Fibroblast of the aortic adventitia (primary cell): ENCODE measurements at regions not wholly inside any gene's neighbourhood (a gene's known extent, or its start where the extent isn't known, plus 50 kb on each side); places are given as distances from the start of the nearest gene placed in this dataset.

Source experiments
- DNase-seq: peaks from one replicate; pipeline ENCODE4 v3.0.0-alpha.2; 2010; ENCODE audit warnings: low read depth
- H3K4me3 ChIP-seq: 2 replicates; pipeline ENCODE4 v1.5.1; 2011; ENCODE audit warnings: low read depth, mild to moderate bottlenecking, control low read depth, low read length, moderate library complexity
- TF ChIP-seq, protein P1 (sequence below): IDR thresholded peaks from 2 replicates; pipeline ENCODE4 v1.5.1; 2011; ENCODE audit warnings: mild to moderate bottlenecking, low read length, control low read depth, inconsistent platforms; ENCODE audit not compliant: insufficient read depth

DNA sequence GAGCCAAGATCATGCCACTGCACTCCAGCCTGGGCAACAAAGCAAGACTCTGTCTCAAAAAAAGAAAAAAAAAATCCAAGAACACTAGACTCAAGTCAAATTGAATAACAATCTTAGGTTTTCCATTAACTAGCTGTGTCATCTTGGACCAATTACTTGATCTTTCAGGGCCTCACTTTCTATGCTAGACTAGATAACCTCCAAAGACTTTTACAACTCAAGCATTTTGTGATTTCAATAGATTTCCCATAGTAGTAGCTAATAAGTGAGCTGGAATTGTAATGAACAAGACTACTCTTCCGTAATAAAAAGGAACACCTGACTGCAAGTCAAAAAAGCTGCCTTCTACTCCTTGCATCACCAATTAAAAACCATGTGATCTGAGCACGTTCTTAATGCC, 127.0 kb upstream of the SSTR1 start:
- no peak overlapping the region for H3K4me3 ChIP-seq
- TF ChIP-seq, protein P1, sequence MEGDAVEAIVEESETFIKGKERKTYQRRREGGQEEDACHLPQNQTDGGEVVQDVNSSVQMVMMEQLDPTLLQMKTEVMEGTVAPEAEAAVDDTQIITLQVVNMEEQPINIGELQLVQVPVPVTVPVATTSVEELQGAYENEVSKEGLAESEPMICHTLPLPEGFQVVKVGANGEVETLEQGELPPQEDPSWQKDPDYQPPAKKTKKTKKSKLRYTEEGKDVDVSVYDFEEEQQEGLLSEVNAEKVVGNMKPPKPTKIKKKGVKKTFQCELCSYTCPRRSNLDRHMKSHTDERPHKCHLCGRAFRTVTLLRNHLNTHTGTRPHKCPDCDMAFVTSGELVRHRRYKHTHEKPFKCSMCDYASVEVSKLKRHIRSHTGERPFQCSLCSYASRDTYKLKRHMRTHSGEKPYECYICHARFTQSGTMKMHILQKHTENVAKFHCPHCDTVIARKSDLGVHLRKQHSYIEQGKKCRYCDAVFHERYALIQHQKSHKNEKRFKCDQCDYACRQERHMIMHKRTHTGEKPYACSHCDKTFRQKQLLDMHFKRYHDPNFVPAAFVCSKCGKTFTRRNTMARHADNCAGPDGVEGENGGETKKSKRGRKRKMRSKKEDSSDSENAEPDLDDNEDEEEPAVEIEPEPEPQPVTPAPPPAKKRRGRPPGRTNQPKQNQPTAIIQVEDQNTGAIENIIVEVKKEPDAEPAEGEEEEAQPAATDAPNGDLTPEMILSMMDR: no peak
- no peak for DNase-seq

DNA sequence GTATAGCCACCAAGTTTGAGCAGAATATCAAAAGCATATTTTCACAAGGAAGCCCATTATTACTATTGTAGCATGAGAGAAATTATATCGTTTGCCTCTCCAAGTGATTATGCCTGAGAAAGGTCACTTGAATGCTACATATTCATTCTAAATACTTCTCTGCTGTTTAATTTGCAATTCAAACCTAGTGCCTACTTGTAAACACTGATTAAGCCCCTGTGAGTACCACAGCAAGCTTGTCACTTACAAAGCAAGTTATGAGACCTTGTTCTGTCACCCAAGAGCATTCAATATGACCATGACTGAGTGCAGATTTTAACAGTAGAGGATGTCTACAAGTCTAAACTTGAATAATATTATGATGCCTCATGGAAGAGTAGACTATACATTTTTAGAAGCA, 124.7 kb upstream of the SSTR1 start:
- TF ChIP-seq, protein P1: no peak
- DNase-seq: no peak
- no peak overlapping the region for H3K4me3 ChIP-seq

- TF ChIP-seq, protein P1: no peak
- H3K4me3 ChIP-seq: no peak overlapping the region
- DNase-seq: no peak
Observed at GRCh38 chr14:38089123-38089522, 118.6 kb upstream of the SSTR1 start.

DNA sequence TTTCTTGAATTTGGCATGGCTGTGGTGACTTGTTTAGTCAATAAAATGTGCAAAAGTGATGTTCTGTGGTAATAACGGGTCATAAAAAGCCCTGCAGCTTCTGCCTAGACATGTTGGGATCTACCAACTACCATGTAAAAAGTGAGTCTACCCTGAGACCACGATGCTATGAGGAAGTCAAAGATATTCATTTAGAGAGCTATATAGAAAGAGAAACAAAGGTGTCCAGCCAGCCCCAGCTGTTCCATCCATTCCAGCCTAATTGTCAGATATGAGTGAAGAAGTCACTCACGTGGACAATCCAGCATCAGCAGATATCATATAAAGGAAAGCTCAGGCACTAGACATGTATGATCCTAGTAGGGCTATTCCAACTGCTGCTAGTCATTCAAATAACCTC, 117.2 kb upstream of the SSTR1 start:
- TF ChIP-seq, protein P1: no peak
- no peak overlapping the region for H3K4me3 ChIP-seq
- no peak for DNase-seq

- DNase-seq: peak; percentile 35
- TF ChIP-seq, protein P1: no peak
- no peak overlapping the region for H3K4me3 ChIP-seq
Observed at GRCh38 chr14:38098074-38098836, 109.4 kb upstream of the SSTR1 start.

GRCh38 chr14:38101679-38102078, 106.0 kb upstream of the SSTR1 start:
- no peak overlapping the region for H3K4me3 ChIP-seq
- TF ChIP-seq, protein P1: no peak
- DNase-seq: no peak

DNA sequence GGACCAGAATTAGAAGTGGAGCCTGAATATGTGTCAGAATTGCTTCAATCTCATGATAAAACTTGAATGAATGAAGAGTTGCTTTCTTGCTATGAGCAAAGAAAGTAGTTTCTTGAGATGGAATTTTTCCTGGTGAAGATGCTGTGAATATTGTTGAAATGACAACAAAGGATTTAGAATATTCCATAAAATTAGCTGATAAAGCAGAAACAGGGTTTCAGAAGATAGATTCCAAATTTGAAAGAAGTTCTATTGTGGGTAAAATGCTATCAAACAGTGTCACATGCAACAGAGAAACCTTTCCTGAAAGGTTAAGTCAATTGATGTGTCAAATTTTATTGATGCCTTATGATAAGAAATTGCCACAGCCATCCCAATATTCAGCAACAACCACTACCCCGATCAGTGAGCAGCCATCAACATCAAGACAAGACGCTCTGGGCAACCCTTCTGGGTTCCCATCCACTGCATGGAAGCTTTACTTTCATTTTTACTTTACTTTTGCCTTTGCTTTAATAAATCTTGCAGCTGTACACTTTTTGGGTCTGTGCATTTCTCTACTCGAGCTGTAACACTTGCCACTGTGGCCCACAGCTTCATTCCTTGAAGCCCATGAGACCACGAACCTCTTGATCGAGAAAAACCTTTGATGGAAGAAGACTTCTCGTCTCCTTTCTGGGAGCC, 104.0 kb upstream of the SSTR1 start:
- no peak overlapping the region for H3K4me3 ChIP-seq
- DNase-seq: no peak
- TF ChIP-seq, protein P1: no peak
